ENCODE measurements at regions not wholly inside any gene's neighbourhood (a gene's known extent, or its start where the extent isn't known, plus 50 kb on each side); places are given as distances from the start of the nearest gene placed in this dataset.

GRCh38 chr6:14656649-14657048 is 539.1 kb downstream of the CD83 start:
- no peak for DNase-seq

DNA sequence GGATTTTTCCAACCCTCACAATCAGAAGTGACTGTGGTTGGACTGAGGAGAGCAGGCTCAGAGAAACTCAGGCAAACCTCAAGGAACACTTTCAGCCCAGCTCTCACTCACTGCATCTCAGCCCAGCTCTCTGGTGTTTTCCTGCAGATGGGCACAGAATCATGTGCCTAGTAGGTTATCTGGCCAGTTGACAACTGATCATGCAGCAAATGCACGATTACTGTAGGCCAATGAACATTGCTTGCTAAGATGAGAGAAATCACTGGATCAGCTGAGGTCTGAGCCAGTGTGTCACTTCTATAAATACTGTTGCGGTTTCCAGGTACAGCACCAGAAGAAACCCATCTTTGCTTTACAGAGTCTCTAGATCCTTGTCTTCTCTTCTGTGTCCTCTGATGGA is 540.5 kb downstream of the CD83 start:
- DNase-seq: no peak

DNA sequence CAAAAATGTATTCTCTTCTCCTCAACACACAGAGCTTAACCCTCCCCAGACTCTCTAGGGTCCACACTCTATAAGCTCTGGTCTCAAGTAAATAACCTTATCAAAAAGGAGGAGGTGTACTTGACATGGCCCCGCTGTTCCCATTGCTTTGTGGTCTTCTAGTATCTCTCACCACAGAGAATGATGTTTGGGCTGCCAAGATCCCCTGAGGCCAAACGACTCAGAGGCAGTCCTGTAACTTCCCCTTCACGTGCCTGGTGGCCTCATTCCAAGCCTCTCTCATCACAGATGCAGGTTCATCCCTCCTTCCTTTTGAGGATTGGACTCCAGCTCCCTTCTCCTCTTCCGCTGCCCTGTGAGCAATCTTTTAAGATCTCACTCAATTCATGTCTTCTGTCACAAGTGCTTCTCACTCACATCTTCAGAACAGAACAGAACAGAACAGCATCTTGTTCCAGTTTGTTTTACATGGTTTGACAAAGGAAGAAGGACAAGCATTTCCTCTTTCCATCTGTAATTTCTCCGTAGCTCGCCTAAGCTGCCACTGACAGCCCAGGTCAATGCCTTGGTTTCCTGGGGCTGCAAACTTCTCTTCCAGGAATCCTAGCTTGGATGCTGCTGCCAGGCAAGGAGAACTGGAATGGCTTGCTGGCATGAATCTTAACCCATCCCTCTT is 541.5 kb downstream of the CD83 start:
- DNase-seq: no peak

DNA sequence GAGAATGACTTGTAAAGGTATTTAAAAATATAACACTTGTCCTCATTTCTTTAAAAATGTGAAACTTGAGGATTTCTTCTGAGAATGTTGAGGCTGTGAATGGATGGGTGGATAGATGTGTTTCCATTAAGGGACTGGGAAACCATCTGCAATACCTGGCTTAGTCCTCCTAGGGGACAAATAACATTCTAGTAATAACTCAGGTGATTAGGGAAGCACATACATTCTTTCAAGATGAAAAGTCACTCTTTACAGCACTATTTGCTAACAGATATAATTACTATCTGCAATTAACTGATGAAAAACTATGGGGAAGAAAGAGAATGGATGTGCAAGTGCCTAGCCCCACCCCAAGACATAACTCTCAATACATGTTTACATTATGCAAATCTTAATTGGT is 542.3 kb downstream of the CD83 start:
- no peak for DNase-seq

DNA sequence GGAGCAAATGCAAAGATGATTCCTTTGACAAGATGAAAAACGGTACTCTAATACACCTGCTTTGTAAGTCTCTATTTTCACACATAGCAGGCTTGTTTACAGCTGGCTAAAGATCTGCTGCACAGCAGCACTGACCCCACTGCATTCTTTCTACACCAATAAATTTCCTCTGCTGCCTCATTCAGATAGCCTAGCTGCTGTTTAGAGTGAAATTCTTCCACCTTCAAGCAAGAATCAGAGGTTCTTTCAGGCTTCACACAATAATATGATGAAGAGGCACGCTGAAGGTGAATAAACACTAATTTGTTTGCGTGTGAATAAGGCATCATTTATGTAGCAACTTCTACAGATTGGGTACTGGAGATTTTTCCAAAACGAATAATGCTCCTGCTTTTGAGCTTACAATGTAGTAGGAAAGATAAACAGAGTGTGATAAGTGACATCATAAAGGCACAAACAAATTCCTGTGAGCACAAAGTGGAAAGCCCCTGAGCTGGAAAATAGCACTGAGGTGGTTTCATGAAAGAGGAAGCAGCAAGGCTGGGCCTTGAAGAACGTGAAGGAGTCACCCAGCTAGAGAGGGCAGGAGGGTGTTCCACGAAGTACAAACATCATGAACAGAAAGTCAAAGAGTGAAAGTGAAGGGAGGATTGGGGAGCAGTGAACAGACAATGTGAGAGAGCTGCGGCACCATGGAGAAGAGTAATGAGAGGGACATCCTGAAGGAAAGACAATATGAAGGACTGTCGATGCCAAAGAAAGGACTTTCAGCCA is 543.4 kb downstream of the CD83 start:
- no peak for DNase-seq

- DNase-seq: no peak
These were observed 544.1 kb downstream of the CD83 start for GRCh38 chr6:14661691-14662090.

DNA sequence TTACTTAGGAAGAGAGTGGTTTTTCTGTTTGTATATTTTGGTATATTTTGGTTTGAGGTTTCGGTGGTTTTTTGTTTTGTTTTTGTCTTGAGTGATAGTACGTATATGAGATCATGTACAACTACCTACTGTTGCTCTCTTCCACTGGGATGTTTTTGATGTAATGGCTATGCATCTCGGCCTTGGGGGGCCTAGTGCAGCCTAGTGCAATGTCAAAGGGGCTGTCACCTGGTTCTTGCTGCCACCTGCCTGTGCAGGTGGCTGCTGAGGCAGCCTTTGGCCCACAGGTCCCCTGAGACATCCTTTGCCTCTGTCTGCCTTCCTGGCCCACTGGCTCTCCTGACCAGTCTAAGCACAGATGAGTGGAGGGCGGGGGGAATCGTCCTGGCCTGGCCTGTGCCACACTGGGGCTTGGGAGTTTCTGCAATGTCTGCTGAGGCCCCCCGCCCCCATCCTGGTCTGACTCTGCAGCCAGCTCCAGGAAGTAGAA is 546.6 kb downstream of the CD83 start:
- DNase-seq: no peak

GRCh38 chr6:14664621-14665315 is 547.2 kb downstream of the CD83 start:
- DNase-seq: no peak

DNA sequence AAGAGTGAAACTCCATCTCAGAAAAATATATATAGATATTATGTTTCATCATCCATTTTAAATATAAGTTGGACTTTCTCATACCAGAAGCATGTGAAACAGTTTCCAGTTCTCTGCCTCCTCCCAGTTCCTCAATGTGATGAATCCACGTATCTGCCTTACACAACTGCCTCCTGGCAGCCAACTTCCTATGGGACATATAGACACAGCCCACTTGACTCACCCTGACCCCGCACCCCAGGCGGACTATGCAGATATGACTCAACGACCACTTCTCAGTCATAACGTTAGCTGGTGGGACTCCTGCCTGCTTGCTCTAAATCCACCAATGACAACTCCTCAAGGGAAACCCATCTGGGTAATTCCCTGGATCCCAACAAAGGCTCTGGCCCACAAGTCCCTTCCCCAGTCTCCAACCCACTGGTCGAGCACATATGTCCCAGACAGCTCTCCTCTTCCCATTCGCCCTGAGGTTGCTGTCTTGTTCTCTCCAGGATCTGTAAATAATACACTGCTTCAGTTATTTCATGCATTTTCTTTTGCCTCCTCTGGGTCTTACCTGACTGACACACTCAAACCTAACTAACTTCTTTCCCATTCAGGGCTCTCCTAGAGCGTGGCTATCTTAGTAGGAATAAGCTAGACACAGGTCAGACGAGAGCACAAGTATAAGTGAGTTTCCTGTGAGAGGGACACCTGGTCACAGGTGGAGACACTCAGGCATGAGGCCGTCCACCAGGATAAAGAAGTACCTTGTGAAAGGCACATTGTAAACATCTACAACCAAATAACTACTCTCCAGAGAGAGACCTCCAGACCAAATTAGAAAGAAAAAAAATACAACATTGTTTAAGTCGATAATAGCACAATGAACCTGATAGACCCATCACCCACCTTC is 548.5 kb downstream of the CD83 start:
- DNase-seq: no peak

- no peak for DNase-seq
These were observed 553.2 kb downstream of the CD83 start for GRCh38 chr6:14670806-14671205.

- no peak for DNase-seq
These were observed 553.7 kb downstream of the CD83 start for GRCh38 chr6:14671261-14671681.

- DNase-seq: no peak
These were observed 554.4 kb downstream of the CD83 start for GRCh38 chr6:14671937-14672336.

DNA sequence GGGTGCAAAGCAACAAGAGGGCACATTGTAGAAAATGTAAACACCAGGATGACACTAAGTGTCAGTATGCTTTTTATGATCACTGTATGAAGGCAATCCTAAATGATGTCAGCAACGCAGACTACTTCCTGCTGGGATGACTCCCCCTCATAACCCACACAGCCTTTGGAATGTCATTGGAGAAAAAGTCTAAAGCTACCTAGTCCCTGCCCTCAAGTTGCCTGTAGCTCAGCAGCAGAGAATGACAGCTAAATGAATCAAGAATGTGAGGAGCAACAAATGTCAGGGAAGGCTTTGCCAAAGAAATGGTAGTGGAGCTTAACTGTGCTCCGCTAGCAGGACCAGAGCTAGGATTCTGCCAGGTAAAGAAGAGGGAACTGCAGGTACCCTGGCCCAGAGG is 555.6 kb downstream of the CD83 start:
- DNase-seq: no peak

DNA sequence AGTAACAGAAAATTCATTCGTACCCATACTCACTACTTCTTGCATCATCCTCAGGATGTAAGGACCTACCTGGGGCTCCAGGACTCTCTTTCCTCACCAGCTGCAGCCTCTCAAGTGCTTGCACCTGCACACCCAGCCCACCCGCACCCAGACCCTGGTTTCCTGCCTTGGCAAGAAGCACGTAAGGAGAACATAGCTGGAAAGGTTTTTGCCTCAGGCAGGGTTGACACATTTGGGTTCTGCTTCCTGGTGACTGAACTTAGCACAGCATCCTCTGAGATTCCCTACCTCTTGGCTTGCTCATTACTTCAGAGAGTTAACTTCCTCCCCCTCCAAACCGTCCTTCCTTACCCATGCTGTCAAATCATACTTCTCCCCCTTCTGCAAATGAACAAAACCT is 556.9 kb downstream of the CD83 start:
- no peak for DNase-seq

DNA sequence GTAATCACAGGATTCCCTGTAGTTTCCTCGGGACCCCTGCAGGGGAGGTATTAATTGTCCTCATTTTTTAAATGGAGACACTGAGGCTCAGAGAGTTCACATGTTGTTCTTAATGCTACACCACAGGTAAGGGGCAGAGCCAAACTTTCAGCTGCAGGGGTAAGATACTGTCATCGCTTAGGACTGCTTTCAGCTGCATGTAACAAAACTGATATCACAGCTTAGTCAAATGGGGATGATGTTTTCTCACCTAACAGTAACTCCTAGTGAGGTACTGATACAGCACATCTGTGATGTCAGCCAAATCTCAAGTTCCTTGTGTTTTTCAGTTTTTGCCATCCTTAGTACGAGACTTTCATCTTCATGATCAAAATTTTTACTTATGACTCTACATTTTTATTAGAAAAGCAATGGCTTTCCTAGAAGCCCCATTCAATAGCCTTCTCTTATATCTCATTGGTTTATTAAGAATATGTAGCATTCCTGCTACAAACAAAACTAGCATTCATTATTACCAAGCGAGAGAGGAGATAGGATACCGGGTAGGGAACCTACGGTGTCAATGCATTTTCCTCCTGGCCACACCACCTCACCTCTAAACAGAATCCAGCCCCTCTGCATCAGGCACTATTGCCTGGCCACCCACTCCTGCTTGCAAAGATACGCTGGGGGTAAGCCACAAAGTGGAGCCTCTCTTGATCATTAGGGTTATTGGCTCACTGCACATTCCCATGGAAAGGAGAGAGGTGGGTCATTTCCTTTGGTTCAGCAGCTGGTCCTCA is 557.5 kb downstream of the CD83 start:
- DNase-seq: no peak

- DNase-seq: no peak
These were observed 558.5 kb downstream of the CD83 start for GRCh38 chr6:14676064-14676463.

DNA sequence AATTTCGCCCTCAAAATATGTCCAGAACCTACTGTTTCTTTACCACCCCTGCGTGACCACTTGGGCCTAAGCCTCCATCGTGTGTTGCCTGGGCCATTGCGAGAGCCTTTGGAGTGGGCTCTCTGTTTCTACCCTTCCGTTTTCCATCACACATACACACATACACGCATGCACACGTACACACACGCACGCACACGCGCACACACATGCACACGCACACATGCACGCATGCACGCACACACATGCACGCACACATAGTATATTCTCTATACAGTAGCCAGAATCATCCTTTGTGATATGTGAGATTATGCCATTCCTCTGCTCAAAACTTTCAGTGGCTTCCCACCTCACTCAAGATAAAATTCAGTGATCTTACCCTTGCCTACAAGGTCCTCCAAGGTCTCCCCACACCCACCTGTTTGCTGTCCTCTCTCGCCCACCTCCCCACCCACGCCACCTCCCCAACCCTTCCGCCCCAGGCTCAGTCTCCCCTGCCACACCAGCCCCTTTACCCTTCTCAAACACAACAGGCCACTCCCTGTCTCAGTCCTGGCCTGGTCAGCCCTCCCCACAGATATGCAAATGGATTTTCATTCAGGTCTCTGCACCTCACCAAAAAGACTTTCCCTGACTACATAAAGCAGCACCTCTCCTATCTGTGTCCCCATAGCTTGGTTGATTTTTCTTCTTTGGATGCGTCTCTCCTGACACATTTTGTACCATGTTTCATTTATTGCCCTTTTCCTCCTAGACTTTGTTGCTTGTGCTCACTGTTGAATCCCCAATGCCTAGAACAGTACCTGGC is 559.6 kb downstream of the CD83 start:
- DNase-seq: no peak

DNA sequence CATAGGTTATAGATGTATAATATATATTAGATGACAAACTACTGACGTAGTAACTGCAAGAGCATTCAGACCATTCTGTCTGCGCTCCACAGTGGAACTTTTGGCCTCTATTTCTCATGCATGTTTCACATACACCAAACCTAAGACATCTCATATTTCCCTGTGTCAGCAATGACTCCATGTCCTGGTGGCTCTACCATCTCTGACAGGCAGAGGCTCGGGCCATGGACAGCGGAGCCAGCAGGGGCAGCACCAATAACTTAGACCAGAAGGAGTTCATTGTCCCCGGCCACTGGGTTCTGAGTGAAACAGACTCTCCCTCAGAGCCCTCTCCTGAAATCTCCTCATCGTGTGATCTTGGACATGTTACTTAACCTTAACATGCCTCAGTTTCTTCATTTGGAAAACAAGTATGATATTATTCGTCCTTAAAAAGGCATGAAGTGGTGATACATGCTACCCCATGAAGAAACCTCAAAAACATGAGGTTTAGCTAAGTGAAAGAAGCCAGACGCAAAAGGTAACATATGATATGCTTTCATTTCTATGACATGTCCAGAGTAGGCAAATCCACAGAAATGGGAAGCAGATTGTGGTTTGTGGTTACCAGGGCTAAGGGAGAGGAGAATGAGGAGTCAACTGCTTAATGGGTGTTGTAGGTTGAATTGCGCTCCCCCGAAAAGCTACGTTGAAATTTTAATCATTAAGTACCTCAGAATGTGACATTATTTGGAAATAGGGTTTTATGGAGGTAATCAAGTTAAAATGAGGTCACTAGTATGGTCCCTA is 564.0 kb upstream of the JARID2 start:
- no peak for DNase-seq

DNA sequence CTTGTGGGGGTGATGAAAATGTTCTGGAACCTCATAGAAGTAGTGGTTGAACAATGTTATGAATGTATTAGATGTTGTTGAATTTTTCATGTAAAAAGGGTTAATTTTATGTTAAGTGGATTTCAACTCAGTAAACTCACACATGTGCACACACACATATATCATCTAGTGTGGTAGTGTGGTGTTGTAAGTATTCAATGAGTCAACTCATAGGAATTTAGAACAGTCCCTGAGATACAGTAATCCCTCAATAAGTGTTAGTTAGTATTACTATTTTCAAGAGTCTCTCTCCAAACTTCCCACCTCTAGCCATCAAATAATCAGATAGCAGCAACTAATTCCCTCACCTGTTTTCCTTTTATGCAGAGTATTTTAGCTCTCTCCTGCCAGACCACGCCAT is 563.1 kb upstream of the JARID2 start:
- no peak for DNase-seq

- DNase-seq: no peak
These were observed 556.2 kb upstream of the JARID2 start for GRCh38 chr6:14689639-14690038.

Data from SHP77 (cell line).